CD4-positive, alpha-beta T cell treated with Interferon alpha-2 for 1 hour (primary cell): ENCODE measurements at regions not wholly inside any gene's neighbourhood (a gene's known extent, or its start where the extent isn't known, plus 50 kb on each side); places are given as distances from the start of the nearest gene placed in this dataset.

Experiments
- DNase-seq, 2 donors: peaks; one replicate each; pipeline ENCODE4 v3.0.0-alpha.2; 2020 to 2022

DNA sequence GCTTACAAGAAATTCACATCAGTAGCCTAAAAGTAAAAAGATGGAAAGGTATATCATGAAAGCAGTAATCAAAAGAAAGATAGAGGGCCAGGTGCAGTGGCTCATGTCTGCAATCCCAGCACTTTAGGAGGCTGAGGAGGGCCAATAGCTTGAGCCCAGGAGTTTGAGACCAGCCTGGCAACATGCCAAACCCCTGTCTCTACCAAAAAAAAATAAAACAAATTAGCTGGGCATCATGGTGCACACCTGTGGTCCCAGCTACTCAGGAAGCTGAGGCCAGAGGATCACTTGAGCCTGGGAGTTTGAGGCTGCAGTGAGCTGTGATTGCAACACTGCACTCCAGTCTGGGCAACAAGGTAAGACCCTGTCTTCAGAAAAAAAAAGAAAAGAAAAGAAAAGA is 55.5 kb downstream of the GSPT2 start:
- DNase-seq, result no peak

DNA sequence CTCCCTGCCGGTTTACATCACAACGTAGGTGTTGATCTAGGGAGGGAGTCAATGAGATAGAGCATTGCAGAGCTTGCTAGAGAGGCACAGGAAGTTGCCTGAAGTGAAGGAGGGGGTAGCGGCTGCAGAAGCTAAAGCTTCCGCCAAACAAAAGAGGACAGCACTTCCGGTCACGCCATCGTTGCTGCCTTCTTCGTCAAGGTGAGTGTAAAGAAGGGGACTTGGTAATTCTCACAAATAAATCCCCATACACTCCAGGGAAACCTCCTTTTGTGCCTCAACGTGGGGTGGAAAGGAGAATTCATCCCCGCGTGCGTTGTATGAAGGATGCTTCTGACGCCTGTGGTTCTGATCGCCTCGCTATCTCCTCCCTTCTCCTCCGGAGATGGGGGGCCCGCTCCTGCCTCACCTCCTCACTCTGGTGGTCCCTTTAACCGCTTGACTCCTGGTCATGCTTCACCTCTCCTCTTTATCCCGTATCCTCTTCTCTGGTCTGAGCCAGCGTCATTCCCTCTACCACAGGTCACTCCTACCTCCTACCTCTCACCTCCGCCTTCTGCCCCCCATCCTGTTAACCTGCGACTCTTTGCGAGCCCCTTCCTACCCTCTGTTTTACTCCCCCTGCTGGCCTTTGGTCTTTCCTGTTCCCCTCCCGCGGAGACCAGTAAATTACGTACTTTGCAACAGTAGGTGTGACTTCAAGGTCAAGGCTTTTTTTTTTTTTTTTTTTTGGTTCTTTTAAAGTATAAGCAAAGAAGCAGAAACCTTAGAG is 59.9 kb downstream of the GSPT2 start:
- DNase-seq, result peak; percentile 75 to 80

DNA sequence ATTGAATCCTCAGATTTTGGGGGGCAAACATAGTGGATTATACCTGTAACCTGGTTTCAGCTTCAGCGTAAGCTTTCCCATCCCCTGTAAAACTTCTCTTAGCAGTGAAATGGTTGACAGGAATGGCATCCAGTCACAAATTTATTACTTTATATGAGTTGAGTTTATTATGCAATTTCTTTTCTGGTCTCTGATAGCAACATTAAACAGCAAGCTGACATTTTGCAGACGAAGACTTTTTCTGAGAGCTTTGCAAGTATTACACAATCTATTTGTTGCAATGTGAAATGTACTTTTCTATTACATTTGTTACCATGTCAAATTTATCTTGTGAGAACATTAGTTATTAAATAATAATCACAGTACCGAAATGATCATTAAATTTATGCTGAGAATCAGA is 60.6 kb downstream of the GSPT2 start:
- no peak for DNase-seq

DNA sequence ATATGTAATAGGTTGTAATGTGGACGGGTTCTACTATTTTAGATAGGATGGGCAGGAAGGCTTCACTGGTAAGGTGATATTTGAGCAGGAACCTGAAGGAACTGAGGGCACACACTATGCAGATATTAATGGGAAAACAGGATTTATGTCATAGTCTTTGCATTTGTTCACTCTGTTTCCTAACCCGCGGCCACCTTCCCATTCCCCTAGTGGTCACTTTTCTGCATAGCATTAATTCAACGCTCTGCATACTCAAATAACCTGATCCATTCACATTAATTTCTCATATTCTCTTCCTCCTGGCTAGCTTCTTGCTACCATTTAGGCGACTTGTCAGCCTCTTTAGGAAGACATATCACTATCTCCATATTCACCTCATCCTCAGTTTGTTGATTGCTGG is 61.5 kb downstream of the GSPT2 start:
- DNase-seq, result no peak

DNA sequence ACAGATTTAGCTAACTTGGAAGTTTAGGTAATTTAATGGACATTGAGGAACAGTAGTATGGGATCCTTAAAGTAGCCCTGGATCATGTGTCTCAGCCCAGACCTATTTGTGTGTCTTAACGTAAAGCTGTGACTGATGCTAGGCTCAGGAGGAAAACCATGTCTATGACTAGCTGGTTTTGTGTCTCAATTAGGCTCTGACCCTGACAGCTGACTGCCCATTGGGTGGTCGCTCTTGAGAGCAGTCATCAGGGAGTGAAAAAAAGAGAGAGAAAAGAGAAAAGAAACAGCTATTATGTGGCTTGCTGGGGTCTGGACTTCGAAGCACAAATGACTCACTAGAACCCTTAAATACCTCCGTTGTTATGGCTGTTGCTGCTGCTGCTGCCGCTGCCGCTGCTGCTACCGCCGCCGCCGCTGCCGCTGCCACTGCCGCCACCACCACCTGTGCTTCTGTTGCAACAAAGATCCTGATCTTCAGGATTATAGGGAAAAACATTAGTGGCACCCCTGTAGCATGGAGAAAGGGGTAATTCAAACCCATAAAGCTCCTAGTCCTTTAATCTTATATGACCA is 70.7 kb downstream of the GSPT2 start:
- no peak for DNase-seq

DNA sequence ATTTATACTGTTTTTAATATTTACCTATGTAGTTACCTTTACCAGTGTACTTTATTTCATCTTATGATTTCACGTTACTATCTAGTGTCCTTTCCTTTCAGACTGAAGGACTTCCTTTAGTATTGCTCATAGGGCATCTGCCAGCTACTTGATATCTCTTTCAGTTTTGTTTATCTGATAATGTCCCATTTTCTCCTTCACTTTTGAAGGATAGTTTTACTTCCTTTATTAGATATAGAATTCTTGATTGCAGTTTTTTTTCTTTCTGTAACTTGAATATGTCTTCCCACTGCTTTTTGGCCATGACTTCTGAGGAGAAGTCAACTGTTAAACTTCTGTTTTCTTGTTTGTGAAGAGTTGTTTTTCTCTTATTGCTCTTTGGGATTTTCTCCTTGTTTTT is 69.4 kb upstream of the MAGED1 start:
- DNase-seq, result no peak

DNA sequence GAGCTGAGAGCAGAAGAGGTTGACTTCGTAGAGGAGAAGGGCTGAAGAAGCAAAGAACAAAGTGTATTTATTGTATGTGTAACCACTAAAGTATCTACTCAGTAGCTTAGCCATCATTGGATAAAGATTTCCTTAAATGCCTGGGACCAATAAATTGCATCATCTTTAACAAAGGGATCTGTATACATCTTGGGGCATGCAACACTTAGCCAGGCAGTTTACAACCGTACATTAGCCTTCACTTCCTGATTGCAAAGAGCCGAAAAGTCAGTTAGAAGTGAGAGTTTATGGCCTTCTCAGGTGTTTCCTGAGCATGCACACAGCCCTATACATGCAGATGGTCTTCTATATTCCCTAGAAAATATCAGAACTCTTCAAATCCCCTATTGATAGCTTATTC is 68.0 kb upstream of the MAGED1 start:
- DNase-seq, result no peak

DNA sequence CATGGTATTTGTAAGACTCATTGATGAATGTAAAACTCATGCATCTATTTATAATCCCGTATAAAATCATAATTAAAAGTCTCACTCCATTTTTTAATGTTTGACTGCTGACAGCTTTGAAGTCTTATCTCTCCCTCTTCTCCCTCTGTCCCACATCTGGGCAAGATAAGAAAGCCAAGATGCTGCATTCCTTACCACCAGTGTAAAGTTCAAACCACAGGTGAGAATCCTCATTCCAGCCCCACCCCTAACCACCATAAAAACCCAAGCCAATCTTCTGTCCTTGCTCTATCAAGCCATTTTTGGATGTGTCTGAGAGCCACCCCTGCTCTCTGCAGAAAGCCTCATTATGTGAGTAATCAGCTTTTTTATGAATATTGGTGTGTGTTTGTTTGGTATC is 59.3 kb upstream of the MAGED1 start:
- DNase-seq, result no peak

DNA sequence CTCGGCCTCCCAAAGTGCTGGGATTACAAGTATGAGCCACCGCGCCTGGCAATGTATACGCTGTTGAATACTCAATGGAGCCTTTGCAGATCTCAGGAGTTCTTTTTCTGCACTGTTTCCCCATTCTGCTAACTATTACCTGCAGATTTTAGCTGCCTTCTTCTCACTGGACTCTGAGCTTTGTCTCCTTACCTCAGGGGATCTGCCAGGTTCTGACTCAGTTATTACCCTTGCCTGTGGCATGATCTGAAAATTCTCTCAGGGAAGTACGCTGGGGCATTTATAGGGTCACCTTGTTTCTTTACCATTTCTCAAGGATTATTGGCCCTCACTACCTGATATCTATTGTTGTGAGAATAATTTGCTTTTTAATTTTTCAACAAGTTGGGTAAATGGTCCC is 56.6 kb upstream of the MAGED1 start:
- DNase-seq, result no peak

DNA sequence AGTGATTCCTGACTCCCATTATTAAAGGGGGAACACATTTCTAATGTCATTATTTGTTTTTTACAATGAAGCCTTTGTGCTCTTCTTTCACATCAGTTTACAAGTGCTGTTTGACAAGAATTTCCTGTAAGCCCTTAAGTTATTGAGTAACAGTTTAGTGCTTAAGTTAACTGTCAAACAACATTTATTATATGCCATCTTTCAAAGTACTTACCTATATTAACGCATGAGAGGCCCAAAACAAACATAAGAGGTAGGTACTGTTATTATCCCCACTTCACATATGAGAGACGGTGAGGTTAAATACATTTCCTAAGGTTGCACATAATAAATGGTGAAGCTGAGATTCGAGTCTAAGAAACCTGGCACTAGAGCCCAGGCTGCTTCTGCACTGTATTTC is 56.0 kb upstream of the MAGED1 start:
- DNase-seq, result no peak

DNA sequence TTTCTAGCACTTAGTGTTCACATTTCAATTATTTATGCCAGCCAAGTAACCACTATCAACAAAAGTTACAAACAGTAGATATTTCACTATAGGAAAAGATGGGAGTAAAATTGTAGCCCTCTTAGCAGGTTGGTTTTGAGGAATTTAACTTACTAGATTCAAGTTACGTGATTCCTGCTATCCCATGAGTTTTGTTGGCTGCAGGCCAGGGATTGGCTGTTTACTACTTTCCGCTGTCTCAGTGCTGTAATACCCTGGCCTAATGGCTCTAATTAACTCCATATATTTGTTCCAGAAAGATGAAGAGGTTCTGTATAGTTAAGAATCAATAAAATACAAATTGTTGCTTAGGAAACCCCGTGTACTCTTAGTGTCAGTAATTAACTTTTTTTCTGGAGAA is 55.5 kb upstream of the MAGED1 start:
- no peak for DNase-seq
